ENCODE measurements at regions not wholly inside any gene's neighbourhood (a gene's known extent, or its start where the extent isn't known, plus 50 kb on each side); places are given as distances from the start of the nearest gene placed in this dataset.
A peak's percentile ranks its signal among the peaks of the same experiment; 100 is the strongest.

- Histone ChIP-seq H3K27ac (no peak overlapping the region), H3K4me1 (no peaks in the 10 kb centered on the region), H3K36me3 (no peaks in the 10 kb centered on the region), H3K9me3 (no peaks in the 10 kb centered on the region), H3K27me3 (no peaks in the 10 kb centered on the region), H3K4me3 (no peak overlapping the region)
- no peak for TF ChIP-seq CTCF (IDR thresholded peaks at IDR 0.05)
- DNase-seq: no peak
- intact Hi-C loops (cut with DNase I): no loop called here
- 91 to 93% methylated on average over 28 of the region's 28 CpGs for WGBS, 2 donors
- peak in 1 of 8 donors; percentile 37 for ATAC-seq
Measured at GRCh38 chr16:88326611-88327485, 55.9 kb upstream of the ZNF469 start.

GRCh38 chr16:88327561-88328312, 55.0 kb upstream of the ZNF469 start:
- H3K36me3 ChIP-seq: no peaks in the 10 kb centered on the region
- WGBS, 2 donors: 86 to 87% methylated on average over 36 of the region's 36 CpGs
- DNase-seq: no peak

GRCh38 chr16:88328313-88328980, 54.3 kb upstream of the ZNF469 start:
- TF ChIP-seq CTCF (IDR thresholded peaks at IDR 0.05): no peak
- ATAC-seq (no peak), DNase-seq (no peak)
- 84% methylated on average over 22 of the region's 22 CpGs for WGBS, 2 donors
- Histone ChIP-seq H3K4me1 (peaks cover 0 to 10% (median 0%) of the 10 kb centered on the region in 9 donors), H3K36me3 (no peaks in the 10 kb centered on the region), H3K4me3 (no peak overlapping the region), H3K27me3 (peaks cover 0 to 8% (median 0%) of the 10 kb centered on the region in 7 donors), H3K9me3 (no peaks in the 10 kb centered on the region), H3K27ac (no peak overlapping the region)
- intact Hi-C loops (cut with DNase I): no loop called here

More at GRCh38 chr16:88327561-88328312, 55.0 kb upstream of the ZNF469 start:
- Histone ChIP-seq H3K27ac (no peak overlapping the region), H3K27me3 (peaks cover 0 to 5% (median 0%) of the 10 kb centered on the region in 7 donors), H3K4me3 (no peak overlapping the region), H3K9me3 (no peaks in the 10 kb centered on the region), H3K4me1 (peaks cover 0 to 6% (median 0%) of the 10 kb centered on the region in 9 donors)
- intact Hi-C loops (cut with DNase I): no loop called here
- no peak for TF ChIP-seq CTCF (IDR thresholded peaks at IDR 0.05)
- ATAC-seq: no peak
